ENCODE measurements at regions not wholly inside any gene's neighbourhood (a gene's known extent, or its start where the extent isn't known, plus 50 kb on each side); places are given as distances from the start of the nearest gene placed in this dataset.

- no peak for TF ChIP-seq CHD7 (IDR thresholded peaks at IDR 0.05; ENCODE audit: insufficient replicate concordance, low read length)
- TF ChIP-seq NANOG (IDR thresholded peaks at IDR 0.05; ENCODE audit: insufficient read depth, low read depth, low read length, poor library complexity, severe bottlenecking): no peak
- no peak for TF ChIP-seq CTBP2 (IDR thresholded peaks at IDR 0.05; ENCODE audit: borderline replicate concordance, insufficient read depth, insufficient read length, low read length)
- TF ChIP-seq ASH2L (IDR thresholded peaks at IDR 0.05; ENCODE audit: low read length): no peak
- no peak for TF ChIP-seq FOSL1 (IDR thresholded peaks at IDR 0.05; ENCODE audit: insufficient read depth, low read depth, low read length)
- no peak for TF ChIP-seq TAF7 (optimal IDR thresholded peaks at IDR 0.05; ENCODE audit: borderline replicate concordance, low read depth, low read length)
- no peak for TF ChIP-seq EGR1 (IDR thresholded peaks at IDR 0.05; ENCODE audit: borderline replicate concordance, low read depth, low read length)
- no peak for TF ChIP-seq CBX5 (IDR thresholded peaks at IDR 0.05; ENCODE audit: low read depth, low read length)
Measured at GRCh38 chr20:52290569-52290968, 99.0 kb upstream of the ZFP64 start (continued).

Data from H1 (cell line).